ENCODE measurements at regions not wholly inside any gene's neighbourhood (a gene's known extent, or its start where the extent isn't known, plus 50 kb on each side); places are given as distances from the start of the nearest gene placed in this dataset.

- TF ChIP-seq EZH2 (IDR thresholded peaks at IDR 0.05), result no peak
- TF ChIP-seq POLR2AphosphoS5 (IDR thresholded peaks at IDR 0.05; ENCODE audit: borderline replicate concordance, low read depth, low read length), result no peak
- TF ChIP-seq FOXP2 (optimal IDR thresholded peaks at IDR 0.05; ENCODE audit: control extremely low read depth, extremely low read length, insufficient read depth), result no peak
These were observed 205.9 kb upstream of the EDIL3 start for GRCh38 chr5:84590629-84591028.
